SK-N-SH (cell line): ENCODE measurements at regions not wholly inside any gene's neighbourhood (a gene's known extent, or its start where the extent isn't known, plus 50 kb on each side); places are given as distances from the start of the nearest gene placed in this dataset.

Source experiments
- EZH2phosphoT487 ChIP-seq: fragments of 200-600 bp; sonication (generic); IDR thresholded peaks from 2 replicates; pipeline ENCODE4 v1.6.1; 2017; ENCODE audit warnings: low read depth, mixed run types, mild to moderate bottlenecking, antibody characterized with exemption, moderate library complexity, borderline replicate concordance
- FOXM1 ChIP-seq: IDR thresholded peaks from 2 replicates; pipeline ENCODE4 v1.4.0; 2012; ENCODE audit warnings: low read depth, mild to moderate bottlenecking
- GABPA ChIP-seq: IDR thresholded peaks from 2 replicates; pipeline ENCODE4 v1.4.0; 2012; ENCODE audit warnings: low read depth, mild to moderate bottlenecking
- POLR2AphosphoS5 ChIP-seq: IDR thresholded peaks from 2 replicates; pipeline ENCODE4 v1.6.1; 2012; ENCODE audit warnings: low read depth, low read length
- YY1 ChIP-seq: IDR thresholded peaks from 2 replicates; pipeline ENCODE4 v1.4.0; 2012; ENCODE audit warnings: low read depth, mild to moderate bottlenecking
- TF ChIP-seq, protein P1 (sequence below): fragments of 200-600 bp; sonication (generic); IDR thresholded peaks from 2 replicates; pipeline ENCODE4 v1.6.1; 2017; ENCODE audit warnings: antibody characterized with exemption, mild to moderate bottlenecking, moderate library complexity
- TF ChIP-seq, protein P2 (sequence below): IDR thresholded peaks from 2 replicates; pipeline ENCODE4 v1.4.0; 2012; ENCODE audit warnings: low read depth, borderline replicate concordance
- TF ChIP-seq, protein P3 (sequence below): IDR thresholded peaks from 2 replicates; pipeline ENCODE4 v1.6.1; 2012; ENCODE audit warnings: mild to moderate bottlenecking, low read depth, low read length, moderate library complexity

DNA sequence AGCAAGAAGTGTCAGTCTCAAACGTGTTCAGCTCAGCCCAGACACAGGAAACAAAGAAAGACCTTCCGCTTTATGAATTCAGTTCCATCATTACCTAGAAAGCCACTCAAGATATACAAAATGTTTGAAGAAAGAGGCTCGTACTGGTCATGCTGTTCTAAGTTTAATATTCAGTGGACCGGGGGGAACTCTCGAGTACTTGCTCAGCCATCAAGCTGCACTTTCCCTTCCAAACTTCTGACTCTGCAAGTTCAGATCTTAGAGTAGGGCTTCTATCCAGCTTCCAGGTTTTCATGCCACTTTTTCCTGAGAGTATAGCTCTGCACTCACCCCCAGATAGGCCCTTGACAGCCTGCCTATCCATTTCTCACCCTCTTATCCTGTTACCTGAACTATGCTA lies 62.8 kb upstream of the OSBPL8 start:
- TF ChIP-seq FOXM1, result no peak
- TF ChIP-seq, protein P1, sequence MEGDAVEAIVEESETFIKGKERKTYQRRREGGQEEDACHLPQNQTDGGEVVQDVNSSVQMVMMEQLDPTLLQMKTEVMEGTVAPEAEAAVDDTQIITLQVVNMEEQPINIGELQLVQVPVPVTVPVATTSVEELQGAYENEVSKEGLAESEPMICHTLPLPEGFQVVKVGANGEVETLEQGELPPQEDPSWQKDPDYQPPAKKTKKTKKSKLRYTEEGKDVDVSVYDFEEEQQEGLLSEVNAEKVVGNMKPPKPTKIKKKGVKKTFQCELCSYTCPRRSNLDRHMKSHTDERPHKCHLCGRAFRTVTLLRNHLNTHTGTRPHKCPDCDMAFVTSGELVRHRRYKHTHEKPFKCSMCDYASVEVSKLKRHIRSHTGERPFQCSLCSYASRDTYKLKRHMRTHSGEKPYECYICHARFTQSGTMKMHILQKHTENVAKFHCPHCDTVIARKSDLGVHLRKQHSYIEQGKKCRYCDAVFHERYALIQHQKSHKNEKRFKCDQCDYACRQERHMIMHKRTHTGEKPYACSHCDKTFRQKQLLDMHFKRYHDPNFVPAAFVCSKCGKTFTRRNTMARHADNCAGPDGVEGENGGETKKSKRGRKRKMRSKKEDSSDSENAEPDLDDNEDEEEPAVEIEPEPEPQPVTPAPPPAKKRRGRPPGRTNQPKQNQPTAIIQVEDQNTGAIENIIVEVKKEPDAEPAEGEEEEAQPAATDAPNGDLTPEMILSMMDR, result no peak
- no peak for TF ChIP-seq EZH2phosphoT487
- no peak for TF ChIP-seq POLR2AphosphoS5
- TF ChIP-seq, protein P2, sequence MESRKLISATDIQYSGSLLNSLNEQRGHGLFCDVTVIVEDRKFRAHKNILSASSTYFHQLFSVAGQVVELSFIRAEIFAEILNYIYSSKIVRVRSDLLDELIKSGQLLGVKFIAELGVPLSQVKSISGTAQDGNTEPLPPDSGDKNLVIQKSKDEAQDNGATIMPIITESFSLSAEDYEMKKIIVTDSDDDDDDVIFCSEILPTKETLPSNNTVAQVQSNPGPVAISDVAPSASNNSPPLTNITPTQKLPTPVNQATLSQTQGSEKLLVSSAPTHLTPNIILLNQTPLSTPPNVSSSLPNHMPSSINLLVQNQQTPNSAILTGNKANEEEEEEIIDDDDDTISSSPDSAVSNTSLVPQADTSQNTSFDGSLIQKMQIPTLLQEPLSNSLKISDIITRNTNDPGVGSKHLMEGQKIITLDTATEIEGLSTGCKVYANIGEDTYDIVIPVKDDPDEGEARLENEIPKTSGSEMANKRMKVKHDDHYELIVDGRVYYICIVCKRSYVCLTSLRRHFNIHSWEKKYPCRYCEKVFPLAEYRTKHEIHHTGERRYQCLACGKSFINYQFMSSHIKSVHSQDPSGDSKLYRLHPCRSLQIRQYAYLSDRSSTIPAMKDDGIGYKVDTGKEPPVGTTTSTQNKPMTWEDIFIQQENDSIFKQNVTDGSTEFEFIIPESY, result no peak
- TF ChIP-seq GABPA, result no peak
- no peak for TF ChIP-seq YY1
- TF ChIP-seq, protein P3, sequence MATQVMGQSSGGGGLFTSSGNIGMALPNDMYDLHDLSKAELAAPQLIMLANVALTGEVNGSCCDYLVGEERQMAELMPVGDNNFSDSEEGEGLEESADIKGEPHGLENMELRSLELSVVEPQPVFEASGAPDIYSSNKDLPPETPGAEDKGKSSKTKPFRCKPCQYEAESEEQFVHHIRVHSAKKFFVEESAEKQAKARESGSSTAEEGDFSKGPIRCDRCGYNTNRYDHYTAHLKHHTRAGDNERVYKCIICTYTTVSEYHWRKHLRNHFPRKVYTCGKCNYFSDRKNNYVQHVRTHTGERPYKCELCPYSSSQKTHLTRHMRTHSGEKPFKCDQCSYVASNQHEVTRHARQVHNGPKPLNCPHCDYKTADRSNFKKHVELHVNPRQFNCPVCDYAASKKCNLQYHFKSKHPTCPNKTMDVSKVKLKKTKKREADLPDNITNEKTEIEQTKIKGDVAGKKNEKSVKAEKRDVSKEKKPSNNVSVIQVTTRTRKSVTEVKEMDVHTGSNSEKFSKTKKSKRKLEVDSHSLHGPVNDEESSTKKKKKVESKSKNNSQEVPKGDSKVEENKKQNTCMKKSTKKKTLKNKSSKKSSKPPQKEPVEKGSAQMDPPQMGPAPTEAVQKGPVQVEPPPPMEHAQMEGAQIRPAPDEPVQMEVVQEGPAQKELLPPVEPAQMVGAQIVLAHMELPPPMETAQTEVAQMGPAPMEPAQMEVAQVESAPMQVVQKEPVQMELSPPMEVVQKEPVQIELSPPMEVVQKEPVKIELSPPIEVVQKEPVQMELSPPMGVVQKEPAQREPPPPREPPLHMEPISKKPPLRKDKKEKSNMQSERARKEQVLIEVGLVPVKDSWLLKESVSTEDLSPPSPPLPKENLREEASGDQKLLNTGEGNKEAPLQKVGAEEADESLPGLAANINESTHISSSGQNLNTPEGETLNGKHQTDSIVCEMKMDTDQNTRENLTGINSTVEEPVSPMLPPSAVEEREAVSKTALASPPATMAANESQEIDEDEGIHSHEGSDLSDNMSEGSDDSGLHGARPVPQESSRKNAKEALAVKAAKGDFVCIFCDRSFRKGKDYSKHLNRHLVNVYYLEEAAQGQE, result no peak
